HG03159 (cell line): ENCODE measurements at regions not wholly inside any gene's neighbourhood (a gene's known extent, or its start where the extent isn't known, plus 50 kb on each side); places are given as distances from the start of the nearest gene placed in this dataset.
"Not testable (repeated sequence)": the region's sequence is repeated elsewhere in the genome, so short reads cannot be mapped to it uniquely, and the experiment has no call there.

Experiments
- ATAC-seq: cut with Tn5 transposase; IDR thresholded peaks from one replicate; pipeline ENCODE4 v1.9.1; 2021; ENCODE audit warnings: mild to moderate bottlenecking, moderate library complexity; ENCODE audit not compliant: unreplicated experiment

GRCh38 chr9:87392086-87392485, 105.6 kb upstream of the DAPK1 start:
- ATAC-seq: no peak

GRCh38 chr9:87393706-87394230, 103.9 kb upstream of the DAPK1 start:
- ATAC-seq: no peak

- ATAC-seq: no peak
These were observed 101.7 kb upstream of the DAPK1 start for GRCh38 chr9:87395804-87396479.

- ATAC-seq: no peak
These were observed 96.0 kb upstream of the DAPK1 start for GRCh38 chr9:87401681-87402080.

GRCh38 chr9:87402537-87402936, 95.1 kb upstream of the DAPK1 start:
- no peak for ATAC-seq

- no peak for ATAC-seq
These were observed 91.8 kb upstream of the DAPK1 start for GRCh38 chr9:87405677-87406542.

GRCh38 chr9:87406543-87407166, 91.0 kb upstream of the DAPK1 start:
- ATAC-seq: no peak

- not testable (repeated sequence) for ATAC-seq
These were observed 87.3 kb upstream of the DAPK1 start for GRCh38 chr9:87410047-87411005.

GRCh38 chr9:87420884-87421283, 76.8 kb upstream of the DAPK1 start:
- ATAC-seq: no peak

GRCh38 chr9:87421734-87422133, 75.9 kb upstream of the DAPK1 start:
- no peak for ATAC-seq

GRCh38 chr9:87422999-87423398, 74.7 kb upstream of the DAPK1 start:
- no peak for ATAC-seq

- ATAC-seq: not testable (repeated sequence)
These were observed 73.8 kb upstream of the DAPK1 start for GRCh38 chr9:87423885-87424284.

GRCh38 chr9:87425202-87425601, 72.5 kb upstream of the DAPK1 start:
- ATAC-seq: no peak

- no peak for ATAC-seq
These were observed 69.7 kb upstream of the DAPK1 start for GRCh38 chr9:87427851-87428506.

- no peak for ATAC-seq
These were observed 69.0 kb upstream of the DAPK1 start for GRCh38 chr9:87428659-87429058.

GRCh38 chr9:87431837-87432236, 65.8 kb upstream of the DAPK1 start:
- ATAC-seq: no peak

- no peak for ATAC-seq
These were observed 63.8 kb upstream of the DAPK1 start for GRCh38 chr9:87433853-87434252.

GRCh38 chr9:87434366-87434765, 63.3 kb upstream of the DAPK1 start:
- no peak for ATAC-seq

GRCh38 chr9:87435189-87435880, 62.3 kb upstream of the DAPK1 start:
- ATAC-seq: no peak
